BLaER1 (cell line): ENCODE measurements at regions not wholly inside any gene's neighbourhood (a gene's known extent, or its start where the extent isn't known, plus 50 kb on each side); places are given as distances from the start of the nearest gene placed in this dataset.

Experiments used
- H3K27ac ChIP-seq: shearing (Covaris generic); formaldehyde crosslinking; 2 replicates; pipeline ENCODE4 v1.8.1; 2022
- H3K27me3 ChIP-seq: shearing (Covaris generic); formaldehyde crosslinking; 2 replicates; pipeline ENCODE4 v1.8.1; 2022
- H3K36me3 ChIP-seq: shearing (Covaris generic); formaldehyde crosslinking; 2 replicates; pipeline ENCODE4 v1.8.1; 2022
- H3K4me1 ChIP-seq: shearing (Covaris generic); formaldehyde crosslinking; 2 replicates; pipeline ENCODE4 v1.8.1; 2022
- H3K4me2 ChIP-seq: shearing (Covaris generic); formaldehyde crosslinking; 2 replicates; pipeline ENCODE4 v1.8.1; 2022
- H3K4me3 ChIP-seq: shearing (Covaris generic); formaldehyde crosslinking; 2 replicates; pipeline ENCODE4 v1.8.1; 2022
- H3K9ac ChIP-seq: shearing (Covaris generic); formaldehyde crosslinking; 2 replicates; pipeline ENCODE4 v1.8.1; 2022
- H3K9me3 ChIP-seq: shearing (Covaris generic); formaldehyde crosslinking; 2 replicates; pipeline ENCODE4 v1.8.1; 2022
- H4K20me1 ChIP-seq: shearing (Covaris generic); formaldehyde crosslinking; 2 replicates; pipeline ENCODE4 v1.8.1; 2022
- Cebpa-rat ChIP-seq: shearing (Covaris generic); IDR thresholded peaks from 2 replicates; pipeline ENCODE4 v1.8.1; 2022

DNA sequence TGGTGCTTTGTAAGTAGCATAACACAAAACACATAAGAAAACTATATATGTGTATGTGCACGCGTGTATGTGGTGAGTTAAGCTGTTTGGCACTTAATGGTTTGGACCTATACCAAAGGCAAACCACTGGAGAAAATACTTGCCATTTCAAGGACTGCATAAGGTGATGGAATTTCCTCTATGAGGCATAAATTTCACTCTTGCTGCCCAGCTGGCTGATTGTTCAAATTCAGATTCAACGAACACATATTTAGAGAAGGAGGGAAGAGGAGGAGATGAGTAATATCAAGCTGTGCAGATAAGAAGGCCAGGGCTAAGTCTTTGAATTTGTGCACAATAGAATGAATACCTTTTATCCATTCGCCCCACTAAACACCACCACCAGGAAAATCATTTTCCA, 470.6 kb upstream of the MPDZ start:
- H3K4me2 ChIP-seq: no peak overlapping the region
- no peaks in the 10 kb centered on the region for H3K36me3 ChIP-seq
- H3K27me3 ChIP-seq: no peaks in the 10 kb centered on the region
- H3K9me3 ChIP-seq: no peaks in the 10 kb centered on the region
- no peak overlapping the region for H3K27ac ChIP-seq
- H3K9ac ChIP-seq: no peak overlapping the region
- H3K4me1 ChIP-seq: no peaks in the 10 kb centered on the region
- no peak for TF ChIP-seq Cebpa-rat
- H4K20me1 ChIP-seq: no peaks in the 10 kb centered on the region
- H3K4me3 ChIP-seq: no peak overlapping the region

DNA sequence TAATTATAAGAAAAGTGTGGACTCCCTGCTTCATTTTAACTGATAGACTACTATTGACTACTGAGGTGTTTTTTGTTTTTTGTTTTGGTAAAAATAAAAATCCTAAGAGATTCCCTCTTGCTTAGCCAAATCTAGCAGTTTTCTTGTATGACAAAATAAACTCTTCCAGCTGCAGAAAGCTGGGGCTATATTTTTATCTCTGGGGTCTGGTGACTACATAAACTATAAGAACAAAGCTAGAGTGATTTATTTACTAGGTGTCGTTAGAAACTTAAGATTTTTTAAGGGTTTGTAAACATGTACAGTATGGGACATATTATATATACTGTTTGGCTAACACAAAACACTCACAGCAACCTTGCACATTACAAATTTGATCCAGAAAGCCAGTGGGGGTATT, 467.4 kb upstream of the MPDZ start:
- H4K20me1 ChIP-seq: no peaks in the 10 kb centered on the region
- H3K4me3 ChIP-seq: no peak overlapping the region
- H3K27me3 ChIP-seq: no peaks in the 10 kb centered on the region
- H3K9ac ChIP-seq: no peak overlapping the region
- no peaks in the 10 kb centered on the region for H3K4me1 ChIP-seq
- H3K36me3 ChIP-seq: no peaks in the 10 kb centered on the region
- H3K27ac ChIP-seq: no peak overlapping the region
- no peaks in the 10 kb centered on the region for H3K9me3 ChIP-seq
- no peak overlapping the region for H3K4me2 ChIP-seq
- TF ChIP-seq Cebpa-rat: no peak

DNA sequence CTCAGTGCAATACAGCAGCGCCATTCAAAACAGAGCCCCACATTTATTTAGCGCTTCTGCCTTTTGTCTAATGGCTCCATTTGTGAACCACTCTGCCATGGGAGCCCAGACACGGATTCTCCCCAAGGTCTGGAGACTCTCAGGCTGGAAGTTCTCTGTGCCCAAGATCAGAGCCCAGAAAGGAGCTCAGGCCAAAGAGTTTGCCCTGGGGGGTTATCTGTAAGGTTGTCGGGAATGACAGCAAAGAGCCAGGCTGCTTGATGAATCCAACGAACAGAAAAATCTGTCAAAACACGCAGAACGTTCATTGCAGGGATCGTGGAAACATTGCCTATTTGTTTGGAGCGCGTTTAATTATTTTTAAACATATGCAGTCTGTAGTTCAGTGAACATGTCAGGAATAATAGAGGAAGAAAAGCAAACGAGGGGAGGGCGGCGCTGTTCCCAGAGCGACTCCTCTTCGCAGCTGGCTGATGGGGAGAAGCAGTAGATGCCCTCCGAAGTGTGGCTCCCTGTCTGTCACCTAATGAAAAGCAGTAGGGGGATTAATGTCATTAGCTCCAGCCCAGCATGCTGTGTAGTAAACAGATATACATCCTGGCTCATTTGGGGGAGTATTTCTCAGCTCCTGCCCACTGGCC, 464.9 kb upstream of the MPDZ start:
- H3K27ac ChIP-seq: no peak overlapping the region
- no peaks in the 10 kb centered on the region for H3K27me3 ChIP-seq
- H3K4me2 ChIP-seq: no peak overlapping the region
- no peak overlapping the region for H3K9ac ChIP-seq
- H3K36me3 ChIP-seq: no peaks in the 10 kb centered on the region
- no peaks in the 10 kb centered on the region for H3K4me1 ChIP-seq
- H4K20me1 ChIP-seq: no peaks in the 10 kb centered on the region
- no peak for TF ChIP-seq Cebpa-rat
- H3K4me3 ChIP-seq: no peak overlapping the region
- H3K9me3 ChIP-seq: no peaks in the 10 kb centered on the region

DNA sequence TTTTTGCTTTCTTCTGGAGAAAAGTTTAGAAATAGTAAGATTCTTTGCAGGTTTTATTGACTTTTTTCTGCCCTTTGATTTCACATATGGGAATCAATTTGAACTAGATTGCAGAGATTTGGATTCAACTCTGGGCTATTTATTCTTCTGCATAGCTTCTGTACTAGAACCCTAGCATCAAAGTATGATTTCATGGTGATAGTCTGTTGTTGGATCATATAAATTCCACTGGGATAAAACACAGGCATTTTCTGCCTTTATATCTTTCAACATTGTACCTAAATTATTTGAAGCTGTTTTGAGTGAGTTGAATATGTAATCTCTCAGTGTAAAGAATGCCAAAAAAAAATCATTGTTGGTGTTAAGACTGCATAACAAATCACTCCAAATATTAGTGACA, 458.4 kb upstream of the MPDZ start:
- TF ChIP-seq Cebpa-rat: no peak
- Histone ChIP-seq H3K9ac (no peak overlapping the region), H4K20me1 (no peaks in the 10 kb centered on the region), H3K36me3 (no peaks in the 10 kb centered on the region), H3K4me3 (no peak overlapping the region), H3K9me3 (no peaks in the 10 kb centered on the region), H3K4me1 (no peaks in the 10 kb centered on the region), H3K27ac (no peak overlapping the region), H3K27me3 (no peaks in the 10 kb centered on the region), H3K4me2 (no peak overlapping the region)

GRCh38 chr9:13735181-13735580, 455.7 kb upstream of the MPDZ start:
- Histone ChIP-seq H3K27me3 (no peaks in the 10 kb centered on the region), H3K4me3 (no peak overlapping the region), H4K20me1 (no peaks in the 10 kb centered on the region), H3K9ac (no peak overlapping the region), H3K4me2 (no peak overlapping the region), H3K36me3 (no peaks in the 10 kb centered on the region), H3K9me3 (no peaks in the 10 kb centered on the region), H3K27ac (no peak overlapping the region), H3K4me1 (no peaks in the 10 kb centered on the region)
- TF ChIP-seq Cebpa-rat: no peak

- no peak for TF ChIP-seq Cebpa-rat
- no peaks in the 10 kb centered on the region for H3K9me3 ChIP-seq
Measured at GRCh38 chr9:13734601-13735000, 455.1 kb upstream of the MPDZ start.

DNA sequence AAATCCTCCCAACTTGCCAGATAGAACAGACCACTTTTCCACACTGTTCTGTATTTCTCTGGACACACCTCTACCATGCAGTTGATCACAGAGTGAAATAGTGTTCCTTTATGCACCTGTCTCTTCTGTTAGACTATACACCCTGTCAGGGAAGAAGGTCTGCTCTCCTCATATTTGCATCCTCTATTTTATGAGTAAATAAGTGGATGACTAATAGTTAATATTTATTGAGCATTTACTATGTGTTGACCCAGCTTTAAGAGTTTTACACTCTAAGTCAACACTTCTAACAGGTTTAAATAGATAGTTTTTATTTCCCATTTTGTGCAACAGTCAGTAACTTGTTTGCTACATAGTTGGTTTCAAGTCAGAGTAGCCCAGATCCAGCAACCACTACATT, 452.8 kb upstream of the MPDZ start:
- Histone ChIP-seq H3K4me1 (no peaks in the 10 kb centered on the region), H3K9ac (no peak overlapping the region), H3K9me3 (no peaks in the 10 kb centered on the region), H3K4me3 (no peak overlapping the region), H3K4me2 (no peak overlapping the region), H3K27me3 (no peaks in the 10 kb centered on the region), H3K27ac (no peak overlapping the region), H4K20me1 (no peaks in the 10 kb centered on the region), H3K36me3 (no peaks in the 10 kb centered on the region)
- TF ChIP-seq Cebpa-rat: no peak

More at GRCh38 chr9:13734601-13735000, 455.1 kb upstream of the MPDZ start:
- no peak overlapping the region for H3K4me3 ChIP-seq
- H3K27me3 ChIP-seq: no peaks in the 10 kb centered on the region
- no peaks in the 10 kb centered on the region for H4K20me1 ChIP-seq
- H3K36me3 ChIP-seq: no peaks in the 10 kb centered on the region
- no peak overlapping the region for H3K9ac ChIP-seq
- H3K27ac ChIP-seq: no peak overlapping the region
- no peak overlapping the region for H3K4me2 ChIP-seq
- no peaks in the 10 kb centered on the region for H3K4me1 ChIP-seq

DNA sequence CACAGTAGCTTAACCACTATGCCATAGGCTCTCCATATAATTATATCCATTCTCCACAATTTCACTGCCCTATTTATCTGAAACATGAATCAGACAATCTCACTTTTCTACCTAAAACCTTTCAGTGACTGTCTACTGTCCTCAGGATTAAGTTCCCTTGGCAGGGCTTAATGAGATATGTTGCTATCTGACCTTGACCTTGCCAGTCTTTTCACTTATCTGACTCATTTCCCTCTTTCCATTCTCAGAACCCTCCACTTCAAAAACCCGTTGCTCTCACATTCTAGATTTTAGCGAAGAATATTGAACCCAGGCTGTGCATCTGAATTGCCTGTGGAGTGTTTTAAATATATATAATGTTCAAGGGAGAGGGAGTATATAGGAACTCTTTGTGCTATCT, 452.1 kb upstream of the MPDZ start:
- no peak for TF ChIP-seq Cebpa-rat
- no peak overlapping the region for H3K4me2 ChIP-seq
- no peaks in the 10 kb centered on the region for H3K36me3 ChIP-seq
- no peak overlapping the region for H3K27ac ChIP-seq
- H4K20me1 ChIP-seq: no peaks in the 10 kb centered on the region
- no peaks in the 10 kb centered on the region for H3K9me3 ChIP-seq
- no peak overlapping the region for H3K9ac ChIP-seq
- no peaks in the 10 kb centered on the region for H3K27me3 ChIP-seq
- no peaks in the 10 kb centered on the region for H3K4me1 ChIP-seq
- H3K4me3 ChIP-seq: no peak overlapping the region

DNA sequence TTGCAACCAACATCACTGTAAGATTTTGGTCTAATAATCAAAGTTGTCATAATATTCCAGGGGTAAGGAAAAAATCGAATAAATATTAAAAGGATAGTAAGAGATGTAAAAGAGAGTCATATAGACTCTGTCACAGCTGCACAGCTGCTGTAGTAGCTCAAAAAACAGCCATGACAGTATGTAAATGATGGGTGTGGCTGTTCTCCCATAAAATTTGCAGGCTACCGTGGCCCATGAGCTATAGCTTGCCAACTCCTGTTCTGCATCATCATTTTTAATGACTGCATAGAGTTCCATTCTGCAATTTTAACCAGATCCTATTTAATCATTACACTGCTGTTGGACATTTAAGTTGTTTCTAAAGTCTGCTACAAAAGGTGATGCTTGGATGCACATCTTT, 450.5 kb upstream of the MPDZ start:
- no peak for TF ChIP-seq Cebpa-rat
- Histone ChIP-seq H3K9me3 (no peaks in the 10 kb centered on the region), H4K20me1 (no peaks in the 10 kb centered on the region), H3K9ac (no peak overlapping the region), H3K27me3 (no peaks in the 10 kb centered on the region), H3K4me2 (no peak overlapping the region), H3K36me3 (no peaks in the 10 kb centered on the region), H3K4me3 (no peak overlapping the region), H3K4me1 (no peaks in the 10 kb centered on the region), H3K27ac (no peak overlapping the region)

- Histone ChIP-seq H3K9ac (no peak overlapping the region), H3K36me3 (no peaks in the 10 kb centered on the region), H3K4me1 (no peaks in the 10 kb centered on the region), H3K4me3 (no peak overlapping the region), H3K9me3 (no peaks in the 10 kb centered on the region), H3K27me3 (no peaks in the 10 kb centered on the region), H3K27ac (no peak overlapping the region), H4K20me1 (no peaks in the 10 kb centered on the region), H3K4me2 (no peak overlapping the region)
- TF ChIP-seq Cebpa-rat: no peak
Measured at GRCh38 chr9:13728917-13729811, 449.7 kb upstream of the MPDZ start.
